ENCODE measurements at regions not wholly inside any gene's neighbourhood (a gene's known extent, or its start where the extent isn't known, plus 50 kb on each side); places are given as distances from the start of the nearest gene placed in this dataset.

- TF ChIP-seq CTCF (conservative IDR thresholded peaks at IDR 0.05; ENCODE audit: low read depth, low read length), result no peak
- TF ChIP-seq EZH2 (IDR thresholded peaks at IDR 0.05; ENCODE audit: borderline replicate concordance, low read depth, low read length, poor library complexity, severe bottlenecking), result no peak
Measured at GRCh38 chr13:57087006-57087405, 53.7 kb upstream of the PRR20A start.
